ENCODE measurements at regions not wholly inside any gene's neighbourhood (a gene's known extent, or its start where the extent isn't known, plus 50 kb on each side); places are given as distances from the start of the nearest gene placed in this dataset.
"Not testable (repeated sequence)": the region's sequence is repeated elsewhere in the genome, so short reads cannot be mapped to it uniquely, and the experiment has no call there.

DNA sequence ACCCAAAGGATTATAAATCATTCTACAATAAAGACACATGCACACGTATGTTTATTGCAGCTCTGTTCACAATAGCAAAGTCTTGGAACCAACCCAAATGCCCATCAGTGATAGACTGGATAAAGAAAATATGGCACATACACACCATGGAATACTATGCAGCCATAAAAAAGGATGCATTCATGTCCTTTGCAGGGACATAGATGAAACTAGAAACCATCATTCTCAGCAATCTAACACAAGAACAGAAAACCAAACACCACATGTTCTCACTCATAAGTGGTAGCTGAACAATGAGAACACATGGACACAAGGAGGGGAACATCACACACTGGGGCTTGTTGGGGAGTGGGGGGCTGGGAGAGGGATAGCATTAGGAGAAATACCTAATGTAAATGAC is 164.9 kb downstream of the CRPPA start:
- H3K4me1 Mint-ChIP-seq (ENCODE audit: low read depth); H3K27me3 Mint-ChIP-seq (ENCODE audit: low read depth); DNase-seq (ENCODE audit: low spot score); H3K4me3 Mint-ChIP-seq (ENCODE audit: low read depth); intact Hi-C loops (cut with micrococcal nuclease); H3K36me3 Mint-ChIP-seq (ENCODE audit: low read depth); H3K27ac Mint-ChIP-seq: not testable (repeated sequence)
- H3K9me3 Mint-ChIP-seq, result peaks cover 11% of the 10 kb centered on the region

- H3K4me3 Mint-ChIP-seq (ENCODE audit: low read depth); H3K4me1 Mint-ChIP-seq (ENCODE audit: low read depth); H3K36me3 Mint-ChIP-seq (ENCODE audit: low read depth); H3K27ac Mint-ChIP-seq; intact Hi-C loops (cut with micrococcal nuclease); DNase-seq (ENCODE audit: low spot score); H3K27me3 Mint-ChIP-seq (ENCODE audit: low read depth): not testable (repeated sequence)
- H3K9me3 Mint-ChIP-seq, result peaks cover 11% of the 10 kb centered on the region
Measured at GRCh38 chr7:16255952-16256351, 165.4 kb downstream of the CRPPA start.

DNA sequence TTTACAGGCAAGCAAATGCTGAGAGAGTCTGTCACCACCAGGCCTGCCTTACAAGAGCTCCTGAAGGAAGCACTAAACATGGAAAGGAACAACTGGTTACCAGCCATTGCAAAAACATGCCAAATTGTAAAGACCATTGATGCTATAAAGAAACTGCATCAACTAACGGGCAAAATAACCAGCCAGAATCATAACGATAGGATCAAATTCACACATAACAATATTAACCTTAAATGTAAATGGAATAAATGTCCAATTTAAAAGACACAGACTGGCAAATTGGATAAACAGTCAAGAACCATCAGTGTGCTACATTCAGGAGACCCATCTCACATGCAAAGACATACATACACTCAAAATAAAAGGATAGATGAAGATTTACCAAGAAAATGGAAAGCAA is 170.7 kb downstream of the CRPPA start:
- H3K36me3 Mint-ChIP-seq (ENCODE audit: low read depth); H3K27ac Mint-ChIP-seq; intact Hi-C loops (cut with micrococcal nuclease): not testable (repeated sequence)

GRCh38 chr7:16249204-16249603 is 172.1 kb downstream of the CRPPA start:
- DNase-seq (ENCODE audit: low spot score); H3K27me3 Mint-ChIP-seq (ENCODE audit: low read depth); H3K4me3 Mint-ChIP-seq (ENCODE audit: low read depth); intact Hi-C loops (cut with micrococcal nuclease); H3K36me3 Mint-ChIP-seq (ENCODE audit: low read depth); H3K4me1 Mint-ChIP-seq (ENCODE audit: low read depth); H3K27ac Mint-ChIP-seq; H3K9me3 Mint-ChIP-seq: not testable (repeated sequence)

More for the DNA sequence above, 170.7 kb downstream of the CRPPA start:
- not testable (repeated sequence) for H3K4me1 Mint-ChIP-seq (ENCODE audit: low read depth); DNase-seq (ENCODE audit: low spot score); H3K4me3 Mint-ChIP-seq (ENCODE audit: low read depth); H3K27me3 Mint-ChIP-seq (ENCODE audit: low read depth)
- peaks cover 11% of the 10 kb centered on the region for H3K9me3 Mint-ChIP-seq

DNA sequence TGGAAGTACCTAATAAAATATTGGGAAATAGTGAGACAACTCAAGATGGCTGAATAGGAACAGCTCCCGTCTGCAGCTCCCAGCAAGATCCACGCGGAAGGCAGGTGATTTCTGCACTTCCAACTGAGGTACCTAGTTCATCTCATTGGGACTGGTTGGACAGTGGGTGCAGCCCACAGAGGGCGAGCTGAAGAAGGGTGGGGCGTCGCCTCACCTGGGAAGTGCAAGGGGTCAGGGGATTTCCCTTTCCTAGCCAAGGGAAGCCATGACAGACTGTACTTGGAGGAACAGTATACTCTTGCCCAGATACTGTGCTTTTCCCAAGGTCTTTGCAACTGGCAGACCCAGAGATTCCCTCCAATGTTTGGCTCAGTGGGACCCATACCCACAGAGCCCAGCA is 172.8 kb downstream of the CRPPA start:
- H3K27ac Mint-ChIP-seq; intact Hi-C loops (cut with micrococcal nuclease); H3K36me3 Mint-ChIP-seq (ENCODE audit: low read depth); H3K4me1 Mint-ChIP-seq (ENCODE audit: low read depth); DNase-seq (ENCODE audit: low spot score); H3K4me3 Mint-ChIP-seq (ENCODE audit: low read depth); H3K9me3 Mint-ChIP-seq; H3K27me3 Mint-ChIP-seq (ENCODE audit: low read depth): not testable (repeated sequence)

GRCh38 chr7:16244469-16244868 is 176.9 kb downstream of the CRPPA start:
- Mint-ChIP-seq H3K4me3 (ENCODE audit: low read depth) (no peak overlapping the region), H3K27me3 (ENCODE audit: low read depth) (no peaks in the 10 kb centered on the region), H3K36me3 (ENCODE audit: low read depth) (no peaks in the 10 kb centered on the region), H3K27ac (no peak overlapping the region), H3K4me1 (ENCODE audit: low read depth) (no peaks in the 10 kb centered on the region), H3K9me3 (no peaks in the 10 kb centered on the region)
- DNase-seq (ENCODE audit: low spot score), result no peak
- intact Hi-C loops (cut with micrococcal nuclease), result no loop called here

DNA sequence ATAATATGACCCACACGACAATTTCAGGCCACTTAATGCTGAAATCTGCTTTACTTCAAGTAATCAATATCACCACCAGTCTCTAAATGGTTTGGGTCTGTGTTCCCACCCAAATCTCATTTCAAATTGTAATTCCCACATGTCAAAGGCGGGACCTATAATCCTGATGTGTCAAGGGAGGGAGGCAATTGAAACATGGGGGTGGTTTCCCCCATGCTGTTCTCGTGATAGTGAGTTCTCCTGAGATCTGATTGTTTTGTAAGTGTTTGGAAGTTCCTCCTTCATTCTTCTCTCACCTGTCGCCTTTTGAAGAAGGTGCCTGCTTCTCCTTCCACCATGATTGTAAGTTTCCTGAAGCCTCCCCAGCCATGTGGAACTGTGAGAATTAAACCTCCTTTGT is 178.4 kb downstream of the CRPPA start:
- H3K36me3 Mint-ChIP-seq (ENCODE audit: low read depth), result no peaks in the 10 kb centered on the region
- intact Hi-C loops (cut with micrococcal nuclease), result no loop called here

GRCh38 chr7:16241017-16241416 is 180.3 kb downstream of the CRPPA start:
- DNase-seq (ENCODE audit: low spot score), result no peak
- no peaks in the 10 kb centered on the region for H3K4me1 Mint-ChIP-seq (ENCODE audit: low read depth)
- intact Hi-C loops (cut with micrococcal nuclease), result no loop called here
- no peak overlapping the region for H3K4me3 Mint-ChIP-seq (ENCODE audit: low read depth)
- H3K36me3 Mint-ChIP-seq (ENCODE audit: low read depth), result no peaks in the 10 kb centered on the region
- H3K27me3 Mint-ChIP-seq (ENCODE audit: low read depth), result no peaks in the 10 kb centered on the region
- H3K27ac Mint-ChIP-seq, result no peak overlapping the region
- H3K9me3 Mint-ChIP-seq, result no peaks in the 10 kb centered on the region

More for the DNA sequence above, 178.4 kb downstream of the CRPPA start:
- H3K9me3 Mint-ChIP-seq, result no peaks in the 10 kb centered on the region
- no peak overlapping the region for H3K27ac Mint-ChIP-seq
- no peak overlapping the region for H3K4me3 Mint-ChIP-seq (ENCODE audit: low read depth)
- no peak for DNase-seq (ENCODE audit: low spot score)
- H3K4me1 Mint-ChIP-seq (ENCODE audit: low read depth), result no peaks in the 10 kb centered on the region
- H3K27me3 Mint-ChIP-seq (ENCODE audit: low read depth), result no peaks in the 10 kb centered on the region

- Mint-ChIP-seq H3K4me1 (ENCODE audit: low read depth) (no peaks in the 10 kb centered on the region), H3K27me3 (ENCODE audit: low read depth) (no peaks in the 10 kb centered on the region), H3K27ac (no peak overlapping the region), H3K9me3 (peaks cover 4% of the 10 kb centered on the region), H3K4me3 (ENCODE audit: low read depth) (no peak overlapping the region), H3K36me3 (ENCODE audit: low read depth) (no peaks in the 10 kb centered on the region)
- DNase-seq (ENCODE audit: low spot score), result no peak
- intact Hi-C loops (cut with micrococcal nuclease), result no loop called here
Measured at GRCh38 chr7:16236381-16236780, 185.0 kb downstream of the CRPPA start.

DNA sequence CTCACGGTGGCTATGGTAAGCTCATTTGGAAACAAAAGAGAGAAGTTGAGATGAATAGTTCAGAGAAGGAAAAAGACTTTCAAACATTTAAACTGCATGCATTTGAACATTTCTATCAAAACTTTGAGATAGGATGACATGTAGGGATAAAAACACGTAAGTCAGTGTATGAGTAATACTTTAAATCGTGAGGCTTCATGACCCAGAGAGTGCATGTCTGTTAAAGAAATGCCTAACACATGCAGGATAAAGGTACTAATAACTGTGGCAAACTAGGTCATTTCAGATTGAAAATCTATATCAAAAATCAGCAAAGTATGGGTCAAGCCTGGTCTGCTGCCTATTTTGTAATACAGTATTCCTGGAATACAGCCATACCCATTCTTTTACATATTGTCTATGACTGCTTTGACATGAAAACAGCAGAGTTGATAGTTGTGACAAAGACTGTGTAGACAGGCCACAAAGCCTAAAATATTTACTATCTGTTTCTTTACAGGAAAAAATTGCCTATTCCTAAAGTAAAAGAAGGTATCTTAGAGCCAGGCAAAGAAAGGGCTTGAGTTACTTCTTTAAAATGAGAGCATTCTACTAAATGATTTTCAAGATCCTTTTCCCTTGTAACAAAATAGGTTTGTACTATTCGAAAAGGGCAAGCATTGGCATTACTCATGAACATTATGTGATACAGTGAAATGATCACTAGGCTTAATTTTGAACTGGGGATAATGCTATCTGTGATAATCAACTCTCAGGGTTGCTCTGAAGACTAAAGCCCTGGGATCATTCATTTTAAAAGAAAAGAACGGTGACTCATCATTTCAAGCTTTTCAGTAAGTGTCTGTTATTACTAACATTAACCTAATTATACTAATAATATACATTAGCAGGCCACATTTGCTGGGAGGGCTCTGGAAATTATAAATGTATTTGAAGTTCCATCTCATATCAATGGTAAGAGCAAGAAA is 185.9 kb downstream of the CRPPA start:
- Mint-ChIP-seq H3K27me3 (ENCODE audit: low read depth) (no peaks in the 10 kb centered on the region), H3K9me3 (peaks cover 11% of the 10 kb centered on the region), H3K4me1 (ENCODE audit: low read depth) (no peaks in the 10 kb centered on the region), H3K36me3 (ENCODE audit: low read depth) (no peaks in the 10 kb centered on the region), H3K27ac (no peak overlapping the region), H3K4me3 (ENCODE audit: low read depth) (no peak overlapping the region)
- DNase-seq (ENCODE audit: low spot score), result no peak
- intact Hi-C loops (cut with micrococcal nuclease), result no loop called here

DNA sequence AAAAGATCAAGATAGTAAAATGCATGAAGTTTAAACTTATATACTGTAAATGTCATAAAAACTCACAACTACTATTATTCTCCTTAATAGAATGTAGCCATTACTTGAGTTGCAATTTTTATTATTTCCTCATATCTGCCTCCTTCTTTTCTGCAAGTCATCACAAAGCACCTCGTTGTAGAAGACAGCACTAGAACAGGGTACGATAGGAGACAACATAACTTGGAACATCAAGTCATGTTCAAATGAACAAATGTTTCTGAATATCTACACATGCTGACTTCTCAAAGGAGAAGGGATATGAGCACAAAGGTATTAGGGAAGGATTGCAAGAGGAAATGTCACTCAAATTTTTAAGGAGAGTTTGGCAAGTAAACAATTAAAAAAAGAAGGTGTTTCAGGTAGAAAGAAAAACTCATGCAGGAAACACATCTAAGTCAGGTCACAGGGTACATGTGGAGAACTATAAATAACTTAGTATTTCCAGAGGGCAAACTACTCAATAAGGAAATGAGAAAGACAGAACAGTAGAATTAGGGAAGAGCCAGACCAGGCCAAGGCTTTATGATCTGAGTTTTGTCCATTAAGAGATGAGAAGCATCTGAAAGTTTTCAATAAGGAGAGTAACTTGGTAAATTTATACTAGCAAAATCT is 186.7 kb downstream of the CRPPA start:
- peaks cover 19% of the 10 kb centered on the region for H3K9me3 Mint-ChIP-seq
- no peaks in the 10 kb centered on the region for H3K36me3 Mint-ChIP-seq (ENCODE audit: low read depth)
- intact Hi-C loops (cut with micrococcal nuclease), result no loop called here
- H3K4me1 Mint-ChIP-seq (ENCODE audit: low read depth), result no peaks in the 10 kb centered on the region
- DNase-seq (ENCODE audit: low spot score), result no peak
- H3K27me3 Mint-ChIP-seq (ENCODE audit: low read depth), result no peaks in the 10 kb centered on the region
- H3K27ac Mint-ChIP-seq, result no peak overlapping the region
- H3K4me3 Mint-ChIP-seq (ENCODE audit: low read depth), result no peak overlapping the region

GRCh38 chr7:16233517-16233916 is 187.8 kb downstream of the CRPPA start:
- intact Hi-C loops (cut with micrococcal nuclease), result no loop called here
- Mint-ChIP-seq H3K27ac (no peak overlapping the region), H3K36me3 (ENCODE audit: low read depth) (no peaks in the 10 kb centered on the region), H3K9me3 (peaks cover 29% of the 10 kb centered on the region), H3K4me1 (ENCODE audit: low read depth) (no peaks in the 10 kb centered on the region), H3K4me3 (ENCODE audit: low read depth) (no peak overlapping the region), H3K27me3 (ENCODE audit: low read depth) (no peaks in the 10 kb centered on the region)
- no peak for DNase-seq (ENCODE audit: low spot score)

DNA sequence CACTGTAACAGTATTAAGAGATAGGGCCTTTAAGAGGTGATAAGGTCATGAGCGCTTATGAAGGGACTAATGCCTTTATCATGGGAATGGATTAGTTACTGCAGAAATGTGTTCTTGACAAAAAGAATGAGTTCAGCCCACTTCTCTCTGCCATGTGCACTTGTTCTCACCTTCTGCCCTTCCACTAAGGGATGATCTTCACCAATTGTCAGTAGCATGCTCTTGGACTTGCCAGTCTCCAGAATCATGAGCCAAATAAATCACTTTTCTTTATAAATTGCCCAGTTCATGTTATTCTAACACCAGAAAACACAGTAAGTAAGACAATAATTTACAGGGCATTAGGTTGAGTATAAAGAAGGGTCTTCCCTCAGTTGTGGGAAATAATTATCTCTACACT is 189.1 kb downstream of the CRPPA start:
- Mint-ChIP-seq H3K4me3 (ENCODE audit: low read depth) (no peak overlapping the region), H3K9me3 (peaks cover 34% of the 10 kb centered on the region), H3K27ac (no peak overlapping the region), H3K36me3 (ENCODE audit: low read depth) (no peaks in the 10 kb centered on the region), H3K27me3 (ENCODE audit: low read depth) (no peaks in the 10 kb centered on the region), H3K4me1 (ENCODE audit: low read depth) (no peaks in the 10 kb centered on the region)
- no peak for DNase-seq (ENCODE audit: low spot score)
- intact Hi-C loops (cut with micrococcal nuclease), result no loop called here

Measured in activated T-helper 2 cell treated with anti-CD3 and anti-CD28 coated beads, Interferon-gamma antibody, Interleukin-2, Interleukin-4, amounts not matched to agents 10 μg/mL and 5 μg/mL and 100 μg/mL, durations not matched to agents 14 hours and 24 hours and 36 hours (primary cell).